ENCODE measurements at regions not wholly inside any gene's neighbourhood (a gene's known extent, or its start where the extent isn't known, plus 50 kb on each side); places are given as distances from the start of the nearest gene placed in this dataset.

DNA sequence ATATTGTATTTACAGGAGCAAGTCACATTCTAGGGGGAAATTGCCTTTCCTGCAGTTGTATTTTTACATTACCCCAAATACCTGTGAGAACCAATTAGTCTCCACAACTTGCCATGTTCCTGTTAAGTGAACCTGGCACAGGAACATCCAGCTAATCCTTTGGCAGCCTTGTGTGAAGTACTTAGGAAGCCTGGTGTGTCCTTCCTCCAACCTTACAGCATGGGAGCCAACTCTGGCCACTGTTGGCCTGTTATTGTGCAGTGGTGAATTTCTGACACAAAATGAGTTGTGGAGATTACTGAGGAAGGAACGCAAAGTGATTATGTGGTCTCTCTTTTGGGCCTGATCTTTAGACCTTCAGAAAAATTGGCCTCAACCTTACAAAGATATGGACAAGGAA is 238.0 kb upstream of the PITX2 start:
- DNase-seq (ENCODE audit: low read depth, low spot score) (no peak), FAIRE-seq (no peak), ATAC-seq (no peak)
- Histone ChIP-seq H3K4me3 (no peak overlapping the region), H3K4me1 (ENCODE audit: control insufficient read depth, insufficient read depth, low read length) (no peaks in the 10 kb centered on the region), H3K9ac (ENCODE audit: control insufficient read depth, insufficient read depth, low read length) (no peak overlapping the region), H3K79me2 (ENCODE audit: control insufficient read depth, insufficient read depth, low read length) (no peaks in the 10 kb centered on the region), H2AFZ (ENCODE audit: control insufficient read depth, low read depth, low read length) (no peak overlapping the region), H4K20me1 (ENCODE audit: control insufficient read depth, insufficient read depth) (no peaks in the 10 kb centered on the region), H3K9me3 (replicated peaks; ENCODE audit: control insufficient read depth, insufficient read depth, low read length) (no peaks in the 10 kb centered on the region), H3K27me3 (replicated peaks in 1 of 2; ENCODE audit: control insufficient read depth in 2 of 2, insufficient read depth in 2 of 2, low read length in 1 of 2) (no peaks in the 10 kb centered on the region), H3K4me2 (ENCODE audit: control insufficient read depth, insufficient read depth) (no peak overlapping the region), H3K27ac (ENCODE audit: control insufficient read depth, insufficient read depth) (no peak overlapping the region), H3K36me3 (ENCODE audit: control insufficient read depth in 2 of 2, insufficient read depth in 2 of 2, low read length in 1 of 2) (no peaks in the 10 kb centered on the region)
- ChIA-PET CTCF (no interaction called here), RAD21 (ENCODE audit: unreplicated experiment) (no interaction called here), POLR2A (no interaction called here), SMC1A (ENCODE audit: uncharacterized antibody, unreplicated experiment) (no interaction called here)
- in situ Hi-C loops (cut with MboI) (loop anchor here (25.0 kb wide), 1 partner anchor 1176 kb away; no protein-coding TSS in a partner anchor), intact Hi-C loops (cut with micrococcal nuclease; ENCODE audit: unreplicated experiment) (no loop called here)
- TF ChIP-seq ZNF217 (IDR thresholded peaks at IDR 0.05) (no peak), ESRRA (IDR thresholded peaks at IDR 0.05; ENCODE audit: low read length) (no peak), FOXM1 (IDR thresholded peaks at IDR 0.05; ENCODE audit: low read depth, low read length) (no peak), GABPA (IDR thresholded peaks at IDR 0.05; ENCODE audit: low read depth) (no peak), RAD21 (IDR thresholded peaks at IDR 0.05; ENCODE audit: insufficient read depth, low read depth, low read length) (no peak), CHD4 (IDR thresholded peaks at IDR 0.05) (no peak), MEF2B (IDR thresholded peaks at IDR 0.05; ENCODE audit: partially characterized antibody, poor library complexity, severe bottlenecking) (no peak)
- TF ChIP-seq, protein P1, sequence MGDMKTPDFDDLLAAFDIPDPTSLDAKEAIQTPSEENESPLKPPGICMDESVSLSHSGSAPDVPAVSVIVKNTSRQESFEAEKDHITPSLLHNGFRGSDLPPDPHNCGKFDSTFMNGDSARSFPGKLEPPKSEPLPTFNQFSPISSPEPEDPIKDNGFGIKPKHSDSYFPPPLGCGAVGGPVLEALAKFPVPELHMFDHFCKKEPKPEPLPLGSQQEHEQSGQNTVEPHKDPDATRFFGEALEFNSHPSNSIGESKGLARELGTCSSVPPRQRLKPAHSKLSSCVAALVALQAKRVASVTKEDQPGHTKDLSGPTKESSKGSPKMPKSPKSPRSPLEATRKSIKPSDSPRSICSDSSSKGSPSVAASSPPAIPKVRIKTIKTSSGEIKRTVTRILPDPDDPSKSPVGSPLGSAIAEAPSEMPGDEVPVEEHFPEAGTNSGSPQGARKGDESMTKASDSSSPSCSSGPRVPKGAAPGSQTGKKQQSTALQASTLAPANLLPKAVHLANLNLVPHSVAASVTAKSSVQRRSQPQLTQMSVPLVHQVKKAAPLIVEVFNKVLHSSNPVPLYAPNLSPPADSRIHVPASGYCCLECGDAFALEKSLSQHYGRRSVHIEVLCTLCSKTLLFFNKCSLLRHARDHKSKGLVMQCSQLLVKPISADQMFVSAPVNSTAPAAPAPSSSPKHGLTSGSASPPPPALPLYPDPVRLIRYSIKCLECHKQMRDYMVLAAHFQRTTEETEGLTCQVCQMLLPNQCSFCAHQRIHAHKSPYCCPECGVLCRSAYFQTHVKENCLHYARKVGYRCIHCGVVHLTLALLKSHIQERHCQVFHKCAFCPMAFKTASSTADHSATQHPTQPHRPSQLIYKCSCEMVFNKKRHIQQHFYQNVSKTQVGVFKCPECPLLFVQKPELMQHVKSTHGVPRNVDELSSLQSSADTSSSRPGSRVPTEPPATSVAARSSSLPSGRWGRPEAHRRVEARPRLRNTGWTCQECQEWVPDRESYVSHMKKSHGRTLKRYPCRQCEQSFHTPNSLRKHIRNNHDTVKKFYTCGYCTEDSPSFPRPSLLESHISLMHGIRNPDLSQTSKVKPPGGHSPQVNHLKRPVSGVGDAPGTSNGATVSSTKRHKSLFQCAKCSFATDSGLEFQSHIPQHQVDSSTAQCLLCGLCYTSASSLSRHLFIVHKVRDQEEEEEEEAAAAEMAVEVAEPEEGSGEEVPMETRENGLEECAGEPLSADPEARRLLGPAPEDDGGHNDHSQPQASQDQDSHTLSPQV (IDR thresholded peaks at IDR 0.05), result no peak
- TF ChIP-seq, protein P2, sequence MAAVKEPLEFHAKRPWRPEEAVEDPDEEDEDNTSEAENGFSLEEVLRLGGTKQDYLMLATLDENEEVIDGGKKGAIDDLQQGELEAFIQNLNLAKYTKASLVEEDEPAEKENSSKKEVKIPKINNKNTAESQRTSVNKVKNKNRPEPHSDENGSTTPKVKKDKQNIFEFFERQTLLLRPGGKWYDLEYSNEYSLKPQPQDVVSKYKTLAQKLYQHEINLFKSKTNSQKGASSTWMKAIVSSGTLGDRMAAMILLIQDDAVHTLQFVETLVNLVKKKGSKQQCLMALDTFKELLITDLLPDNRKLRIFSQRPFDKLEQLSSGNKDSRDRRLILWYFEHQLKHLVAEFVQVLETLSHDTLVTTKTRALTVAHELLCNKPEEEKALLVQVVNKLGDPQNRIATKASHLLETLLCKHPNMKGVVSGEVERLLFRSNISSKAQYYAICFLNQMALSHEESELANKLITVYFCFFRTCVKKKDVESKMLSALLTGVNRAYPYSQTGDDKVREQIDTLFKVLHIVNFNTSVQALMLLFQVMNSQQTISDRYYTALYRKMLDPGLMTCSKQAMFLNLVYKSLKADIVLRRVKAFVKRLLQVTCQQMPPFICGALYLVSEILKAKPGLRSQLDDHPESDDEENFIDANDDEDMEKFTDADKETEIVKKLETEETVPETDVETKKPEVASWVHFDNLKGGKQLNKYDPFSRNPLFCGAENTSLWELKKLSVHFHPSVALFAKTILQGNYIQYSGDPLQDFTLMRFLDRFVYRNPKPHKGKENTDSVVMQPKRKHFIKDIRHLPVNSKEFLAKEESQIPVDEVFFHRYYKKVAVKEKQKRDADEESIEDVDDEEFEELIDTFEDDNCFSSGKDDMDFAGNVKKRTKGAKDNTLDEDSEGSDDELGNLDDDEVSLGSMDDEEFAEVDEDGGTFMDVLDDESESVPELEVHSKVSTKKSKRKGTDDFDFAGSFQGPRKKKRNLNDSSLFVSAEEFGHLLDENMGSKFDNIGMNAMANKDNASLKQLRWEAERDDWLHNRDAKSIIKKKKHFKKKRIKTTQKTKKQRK (IDR thresholded peaks at IDR 0.05; ENCODE audit: low read depth, low read length), result no peak
- TF ChIP-seq, protein P3, sequence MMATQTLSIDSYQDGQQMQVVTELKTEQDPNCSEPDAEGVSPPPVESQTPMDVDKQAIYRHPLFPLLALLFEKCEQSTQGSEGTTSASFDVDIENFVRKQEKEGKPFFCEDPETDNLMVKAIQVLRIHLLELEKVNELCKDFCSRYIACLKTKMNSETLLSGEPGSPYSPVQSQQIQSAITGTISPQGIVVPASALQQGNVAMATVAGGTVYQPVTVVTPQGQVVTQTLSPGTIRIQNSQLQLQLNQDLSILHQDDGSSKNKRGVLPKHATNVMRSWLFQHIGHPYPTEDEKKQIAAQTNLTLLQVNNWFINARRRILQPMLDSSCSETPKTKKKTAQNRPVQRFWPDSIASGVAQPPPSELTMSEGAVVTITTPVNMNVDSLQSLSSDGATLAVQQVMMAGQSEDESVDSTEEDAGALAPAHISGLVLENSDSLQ (IDR thresholded peaks at IDR 0.05), result no peak
- TF ChIP-seq, protein P4, sequence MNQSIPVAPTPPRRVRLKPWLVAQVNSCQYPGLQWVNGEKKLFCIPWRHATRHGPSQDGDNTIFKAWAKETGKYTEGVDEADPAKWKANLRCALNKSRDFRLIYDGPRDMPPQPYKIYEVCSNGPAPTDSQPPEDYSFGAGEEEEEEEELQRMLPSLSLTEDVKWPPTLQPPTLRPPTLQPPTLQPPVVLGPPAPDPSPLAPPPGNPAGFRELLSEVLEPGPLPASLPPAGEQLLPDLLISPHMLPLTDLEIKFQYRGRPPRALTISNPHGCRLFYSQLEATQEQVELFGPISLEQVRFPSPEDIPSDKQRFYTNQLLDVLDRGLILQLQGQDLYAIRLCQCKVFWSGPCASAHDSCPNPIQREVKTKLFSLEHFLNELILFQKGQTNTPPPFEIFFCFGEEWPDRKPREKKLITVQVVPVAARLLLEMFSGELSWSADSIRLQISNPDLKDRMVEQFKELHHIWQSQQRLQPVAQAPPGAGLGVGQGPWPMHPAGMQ (IDR thresholded peaks at IDR 0.05; ENCODE audit: borderline replicate concordance), result no peak
- BruUV-seq (replicated peaks), result no TSS peak
- WGBS (ENCODE audit: insufficient coverage, insufficient replicate concordance, low lambda C conversion rate, missing lambda C conversion rate), result 13% methylated on average over 1 of the region's 1 CpG
